ENCODE measurements at regions not wholly inside any gene's neighbourhood (a gene's known extent, or its start where the extent isn't known, plus 50 kb on each side); places are given as distances from the start of the nearest gene placed in this dataset.
"Not testable (repeated sequence)": the region's sequence is repeated elsewhere in the genome, so short reads cannot be mapped to it uniquely, and the experiment has no call there.

GRCh38 chrX:39480963-39481362, 616.8 kb downstream of the BCOR start:
- H3K9me3 Mint-ChIP-seq: no peaks in the 10 kb centered on the region
- peaks cover 5 to 26% of the 10 kb centered on the region in 2 donors for H3K27me3 Mint-ChIP-seq
- no peak overlapping the region for H3K4me3 Mint-ChIP-seq
- H3K36me3 Mint-ChIP-seq (ENCODE audit: insufficient read depth): no peaks in the 10 kb centered on the region
- no peaks in the 10 kb centered on the region for H3K4me1 Mint-ChIP-seq (ENCODE audit: low read depth in 2 of 2)
- DNase-seq: no peak
- ATAC-seq (replicated peaks): no peak
- H3K27ac Mint-ChIP-seq: no peak overlapping the region

GRCh38 chrX:39481621-39482020, 616.1 kb downstream of the BCOR start:
- H3K36me3 Mint-ChIP-seq (ENCODE audit: insufficient read depth): no peaks in the 10 kb centered on the region
- no peak overlapping the region for H3K27ac Mint-ChIP-seq
- no peak for ATAC-seq (replicated peaks)
- H3K4me1 Mint-ChIP-seq (ENCODE audit: low read depth in 2 of 2): no peaks in the 10 kb centered on the region
- no peak overlapping the region for H3K4me3 Mint-ChIP-seq
- no peaks in the 10 kb centered on the region for H3K9me3 Mint-ChIP-seq
- peaks cover 5 to 20% of the 10 kb centered on the region in 2 donors for H3K27me3 Mint-ChIP-seq
- DNase-seq: no peak

- H3K27me3 Mint-ChIP-seq: peaks cover 5 to 12% of the 10 kb centered on the region in 2 donors
- DNase-seq: no peak
- H3K9me3 Mint-ChIP-seq: no peaks in the 10 kb centered on the region
- H3K4me1 Mint-ChIP-seq (ENCODE audit: low read depth in 2 of 2): no peaks in the 10 kb centered on the region
- no peaks in the 10 kb centered on the region for H3K36me3 Mint-ChIP-seq (ENCODE audit: insufficient read depth)
- no peak for ATAC-seq (replicated peaks)
- H3K27ac Mint-ChIP-seq: no peak overlapping the region
- H3K4me3 Mint-ChIP-seq: no peak overlapping the region
Measured at GRCh38 chrX:39484159-39485068, 613.3 kb downstream of the BCOR start.

- peaks cover 5 to 8% of the 10 kb centered on the region in 2 donors for H3K4me1 Mint-ChIP-seq (ENCODE audit: low read depth in 2 of 2)
Measured at GRCh38 chrX:39487166-39487968, 610.4 kb downstream of the BCOR start.

GRCh38 chrX:39487969-39488330, 609.8 kb downstream of the BCOR start:
- Mint-ChIP-seq H3K27ac (no peak overlapping the region), H3K4me1 (ENCODE audit: low read depth in 2 of 2) (peaks cover 7 to 8% of the 10 kb centered on the region in 2 donors), H3K27me3 (no peaks in the 10 kb centered on the region), H3K9me3 (no peaks in the 10 kb centered on the region), H3K36me3 (ENCODE audit: insufficient read depth) (no peaks in the 10 kb centered on the region), H3K4me3 (no peak overlapping the region)
- no peak for ATAC-seq (replicated peaks)
- DNase-seq: no peak

More at GRCh38 chrX:39487166-39487968, 610.4 kb downstream of the BCOR start:
- no peak overlapping the region for H3K27ac Mint-ChIP-seq
- H3K36me3 Mint-ChIP-seq (ENCODE audit: insufficient read depth): no peaks in the 10 kb centered on the region
- no peaks in the 10 kb centered on the region for H3K9me3 Mint-ChIP-seq
- no peak for ATAC-seq (replicated peaks)
- H3K4me3 Mint-ChIP-seq: no peak overlapping the region
- no peaks in the 10 kb centered on the region for H3K27me3 Mint-ChIP-seq
- DNase-seq: no peak

DNA sequence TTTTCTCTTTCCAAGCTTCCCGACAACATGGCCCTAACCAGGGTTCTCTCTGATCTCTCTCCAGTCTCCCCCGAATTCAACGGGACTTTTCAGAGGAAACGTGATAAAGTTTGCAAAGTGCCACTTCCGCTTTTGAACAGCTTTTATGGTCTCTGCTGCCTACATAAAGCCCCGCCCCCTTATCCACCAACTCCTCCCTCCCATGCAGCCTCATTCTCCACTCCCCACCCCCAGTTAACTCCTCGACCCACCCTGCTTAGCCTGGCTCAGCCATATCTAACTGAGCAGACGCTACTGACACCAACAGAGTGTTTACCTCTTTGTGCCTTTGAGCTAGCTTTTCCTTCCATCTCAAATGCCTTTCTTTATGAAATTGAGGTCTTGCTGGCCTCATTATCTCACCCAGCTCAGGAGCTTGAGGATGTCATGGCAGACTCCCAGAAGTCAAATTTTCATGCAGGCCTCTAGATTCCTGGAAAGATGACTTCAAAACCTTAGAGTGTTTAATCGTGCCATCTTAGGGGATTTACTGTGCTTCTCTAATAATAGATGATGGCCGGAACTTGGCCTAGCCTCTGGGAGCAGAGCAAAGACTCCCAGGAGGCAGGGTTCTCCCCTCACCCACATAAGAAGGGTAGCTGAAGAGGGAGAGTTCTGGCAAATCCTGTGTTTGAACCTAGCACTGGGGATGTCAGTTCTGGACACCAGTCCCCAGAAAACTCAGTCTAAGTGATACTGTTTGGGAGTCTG, 606.0 kb downstream of the BCOR start:
- peak overlapping the region; percentile 10 to 51 for H3K4me3 Mint-ChIP-seq
- peak overlapping the region in 1 of 2 donors; percentile 10 for H3K27ac Mint-ChIP-seq
- no peaks in the 10 kb centered on the region for H3K9me3 Mint-ChIP-seq
- H3K4me1 Mint-ChIP-seq (ENCODE audit: low read depth in 2 of 2): peaks cover 7 to 8% of the 10 kb centered on the region in 2 donors
- H3K36me3 Mint-ChIP-seq (ENCODE audit: insufficient read depth): no peaks in the 10 kb centered on the region
- DNase-seq (peak; percentile 1 to 6 (median 2)), ATAC-seq (replicated peaks) (peak; percentile 61)
- H3K27me3 Mint-ChIP-seq: no peaks in the 10 kb centered on the region

DNA sequence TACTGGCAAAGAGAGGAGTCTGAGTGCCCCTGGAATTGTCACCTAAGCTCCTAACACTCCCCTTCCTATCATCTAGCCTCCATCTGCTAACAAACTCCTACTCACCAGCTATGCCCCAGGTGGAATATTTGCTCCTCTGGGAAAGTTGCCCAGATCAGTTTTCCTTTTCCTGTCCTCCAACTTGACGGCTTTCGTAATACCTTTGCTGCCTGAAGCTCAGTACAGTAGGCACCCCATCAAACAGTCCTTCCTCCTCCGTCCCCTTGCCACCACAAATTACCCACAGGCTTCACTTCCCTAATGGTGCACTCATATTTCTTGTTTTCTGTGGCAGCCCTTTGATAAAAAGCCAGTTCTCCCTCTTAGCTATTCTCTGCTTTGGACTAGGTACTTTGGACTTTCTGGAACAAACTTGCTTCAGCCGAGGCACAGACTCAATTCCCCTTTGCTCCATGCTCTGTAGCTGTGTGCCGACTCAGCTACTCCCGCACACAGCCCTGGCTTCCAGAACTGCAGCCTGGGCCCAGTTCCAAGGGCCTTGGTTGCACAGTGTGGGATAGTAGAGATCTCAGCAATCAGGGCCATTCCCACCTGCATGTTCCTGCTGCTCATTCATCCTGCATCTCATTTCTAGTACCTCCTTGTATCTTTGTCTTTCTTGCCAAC, 605.1 kb downstream of the BCOR start:
- Mint-ChIP-seq H3K27ac (no peak overlapping the region), H3K4me1 (ENCODE audit: low read depth in 2 of 2) (peaks cover 7 to 8% of the 10 kb centered on the region in 2 donors), H3K4me3 (no peak overlapping the region), H3K36me3 (ENCODE audit: insufficient read depth) (no peaks in the 10 kb centered on the region), H3K9me3 (no peaks in the 10 kb centered on the region), H3K27me3 (no peaks in the 10 kb centered on the region)
- ATAC-seq (replicated peaks) (no peak), DNase-seq (no peak)

- peaks cover 7 to 8% of the 10 kb centered on the region in 2 donors for H3K4me1 Mint-ChIP-seq (ENCODE audit: low read depth in 2 of 2)
Measured at GRCh38 chrX:39493168-39493567, 604.6 kb downstream of the BCOR start.

GRCh38 chrX:39497117-39497516, 600.6 kb downstream of the BCOR start:
- H3K36me3 Mint-ChIP-seq (ENCODE audit: insufficient read depth); H3K4me3 Mint-ChIP-seq; H3K4me1 Mint-ChIP-seq (ENCODE audit: low read depth in 2 of 2); H3K27me3 Mint-ChIP-seq; H3K9me3 Mint-ChIP-seq; DNase-seq; H3K27ac Mint-ChIP-seq; ATAC-seq (replicated peaks): not testable (repeated sequence)

More at GRCh38 chrX:39493168-39493567, 604.6 kb downstream of the BCOR start:
- Mint-ChIP-seq H3K4me3 (no peak overlapping the region), H3K9me3 (no peaks in the 10 kb centered on the region), H3K36me3 (ENCODE audit: insufficient read depth) (no peaks in the 10 kb centered on the region), H3K27ac (no peak overlapping the region), H3K27me3 (no peaks in the 10 kb centered on the region)
- DNase-seq (no peak), ATAC-seq (replicated peaks) (no peak)

DNA sequence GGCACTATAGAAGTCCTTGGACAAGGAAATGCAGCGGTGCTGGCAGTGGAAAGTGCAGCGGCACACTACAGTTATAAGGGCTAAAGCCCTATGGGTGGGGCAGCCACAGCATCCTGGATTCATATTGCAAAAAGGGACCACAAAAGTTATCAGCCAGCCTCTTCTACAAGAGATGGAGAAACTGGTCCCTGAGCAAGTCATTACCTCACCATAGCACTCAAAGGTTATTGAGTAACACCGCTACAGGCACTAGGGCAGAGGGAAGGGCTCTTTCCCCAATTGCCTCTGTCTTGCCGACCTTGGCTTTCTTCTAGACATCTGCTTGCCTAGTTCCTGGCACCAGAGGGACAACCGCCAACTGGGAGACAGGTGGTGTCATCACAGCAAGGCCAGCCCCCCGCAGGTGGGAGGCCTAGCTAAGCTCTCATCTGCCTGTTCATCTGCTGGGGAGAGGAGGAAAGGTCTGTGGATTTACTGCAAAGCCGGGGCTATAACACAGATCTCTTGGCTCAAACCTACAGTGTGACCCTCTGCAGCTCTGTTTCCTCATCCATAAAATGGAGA, 600.0 kb downstream of the BCOR start:
- H3K27me3 Mint-ChIP-seq: peaks cover 0 to 8% of the 10 kb centered on the region in 2 donors
- H3K36me3 Mint-ChIP-seq (ENCODE audit: insufficient read depth): no peaks in the 10 kb centered on the region
- H3K9me3 Mint-ChIP-seq: no peaks in the 10 kb centered on the region
- H3K4me3 Mint-ChIP-seq: no peak overlapping the region
- DNase-seq: no peak
- H3K27ac Mint-ChIP-seq: no peak overlapping the region
- no peak for ATAC-seq (replicated peaks)
- H3K4me1 Mint-ChIP-seq (ENCODE audit: low read depth in 2 of 2): peaks cover 0 to 2% of the 10 kb centered on the region in 2 donors

GRCh38 chrX:39499996-39500395, 597.8 kb downstream of the BCOR start:
- Mint-ChIP-seq H3K9me3 (no peaks in the 10 kb centered on the region), H3K36me3 (ENCODE audit: insufficient read depth) (no peaks in the 10 kb centered on the region), H3K4me1 (ENCODE audit: low read depth in 2 of 2) (no peaks in the 10 kb centered on the region), H3K4me3 (no peak overlapping the region), H3K27me3 (peaks cover 0 to 10% of the 10 kb centered on the region in 2 donors), H3K27ac (no peak overlapping the region)
- ATAC-seq (replicated peaks): no peak
- no peak for DNase-seq

DNA sequence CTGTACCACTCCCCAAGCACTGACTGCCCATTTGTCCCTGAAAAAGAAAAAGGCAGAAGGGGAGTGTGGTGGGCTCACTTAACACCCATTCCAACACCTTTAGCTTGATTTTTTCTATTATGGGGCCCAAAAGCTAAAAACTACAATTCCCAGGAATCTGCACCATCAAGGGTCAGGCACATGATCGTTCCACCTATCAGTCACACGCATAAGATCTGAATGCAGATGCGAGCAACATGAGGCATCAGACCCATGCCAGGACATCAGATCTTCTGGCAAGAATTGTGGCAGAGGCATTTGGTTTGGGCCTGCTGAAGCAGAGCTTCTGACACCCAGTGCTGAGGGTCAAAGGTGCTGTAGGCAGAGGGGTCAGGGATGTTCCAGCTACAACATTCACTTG, 595.9 kb downstream of the BCOR start:
- H3K27me3 Mint-ChIP-seq: peaks cover 6 to 18% of the 10 kb centered on the region in 2 donors
- ATAC-seq (replicated peaks): no peak
- H3K4me1 Mint-ChIP-seq (ENCODE audit: low read depth in 2 of 2): no peaks in the 10 kb centered on the region
- H3K27ac Mint-ChIP-seq: no peak overlapping the region
- H3K36me3 Mint-ChIP-seq (ENCODE audit: insufficient read depth): no peaks in the 10 kb centered on the region
- H3K9me3 Mint-ChIP-seq: no peaks in the 10 kb centered on the region
- no peak for DNase-seq
- no peak overlapping the region for H3K4me3 Mint-ChIP-seq
